NK-92 (cell line): ENCODE measurements at regions not wholly inside any gene's neighbourhood (a gene's known extent, or its start where the extent isn't known, plus 50 kb on each side); places are given as distances from the start of the nearest gene placed in this dataset.
"Not testable (repeated sequence)": the region's sequence is repeated elsewhere in the genome, so short reads cannot be mapped to it uniquely, and the experiment has no call there.

ENCODE experiments used
- DNase-seq: peaks from one replicate; lab custom pipeline; 2025; ENCODE audit not compliant: unreplicated experiment; lab: John Stamatoyannopoulos, UW

DNA sequence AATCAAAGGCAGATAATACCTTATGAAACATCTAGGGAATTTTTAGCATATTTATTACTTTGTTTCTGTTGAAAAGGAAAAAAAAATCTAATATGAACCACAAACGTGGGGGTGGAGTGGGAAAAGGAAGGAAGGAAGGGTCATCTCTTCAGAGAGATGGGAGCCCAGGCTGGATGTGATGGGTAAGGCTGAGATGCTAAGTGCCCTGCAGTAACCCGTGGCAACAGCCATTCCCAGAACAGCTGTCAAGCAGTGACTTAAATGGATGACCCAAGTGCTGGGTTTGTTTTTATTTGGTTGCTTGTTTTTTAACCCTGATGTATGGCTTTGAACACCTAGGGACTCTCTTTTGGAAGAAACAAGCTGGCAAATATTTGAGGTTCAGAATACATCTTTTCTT is 50.7 kb upstream of the KLF7 start:
- no peak for DNase-seq

DNA sequence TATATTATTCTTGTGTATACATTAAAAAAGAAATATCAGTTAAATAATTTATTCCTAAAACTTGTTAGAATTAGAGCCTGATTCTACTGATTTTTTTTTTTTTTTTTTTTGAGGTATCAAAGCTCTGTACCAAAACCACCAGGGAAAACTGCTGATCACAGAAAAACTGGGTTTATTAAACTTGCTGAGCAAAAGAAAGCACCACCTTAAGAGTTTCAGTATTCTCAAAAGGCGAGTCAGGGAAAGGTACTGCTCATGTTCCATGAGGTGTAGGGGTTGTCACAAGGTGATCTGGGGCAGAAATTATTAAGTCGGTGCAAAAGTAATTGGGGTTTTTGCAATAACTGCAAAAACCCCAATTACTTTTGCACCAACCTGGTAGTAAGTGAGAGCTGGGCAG is 51.7 kb upstream of the KLF7 start:
- no peak for DNase-seq

DNA sequence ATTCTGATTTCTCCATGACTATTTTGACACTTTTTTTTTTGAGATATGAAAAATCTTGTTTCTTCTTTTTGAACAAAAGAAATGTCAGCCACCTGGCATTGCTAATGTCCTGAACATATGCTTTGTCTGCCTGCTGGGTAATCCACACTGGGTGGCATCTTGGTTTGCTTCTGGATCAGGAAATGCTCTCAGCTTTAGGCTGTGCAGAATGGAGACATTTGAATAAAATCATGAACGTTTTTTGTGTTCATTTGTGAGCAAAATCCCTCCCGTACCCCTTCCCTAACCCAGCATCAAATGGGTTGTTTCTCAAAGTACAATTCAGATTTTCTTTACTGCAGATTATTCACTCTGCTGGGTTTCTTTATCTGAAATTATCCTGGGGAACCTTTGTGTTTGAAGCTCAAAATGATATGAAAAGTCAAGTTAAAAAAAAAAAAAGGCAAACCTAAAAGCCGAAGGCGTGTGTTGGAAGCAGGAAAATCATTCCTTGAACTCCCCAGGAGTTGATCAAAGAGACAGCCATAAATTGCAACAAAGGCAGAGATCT is 53.4 kb upstream of the KLF7 start:
- no peak for DNase-seq

DNA sequence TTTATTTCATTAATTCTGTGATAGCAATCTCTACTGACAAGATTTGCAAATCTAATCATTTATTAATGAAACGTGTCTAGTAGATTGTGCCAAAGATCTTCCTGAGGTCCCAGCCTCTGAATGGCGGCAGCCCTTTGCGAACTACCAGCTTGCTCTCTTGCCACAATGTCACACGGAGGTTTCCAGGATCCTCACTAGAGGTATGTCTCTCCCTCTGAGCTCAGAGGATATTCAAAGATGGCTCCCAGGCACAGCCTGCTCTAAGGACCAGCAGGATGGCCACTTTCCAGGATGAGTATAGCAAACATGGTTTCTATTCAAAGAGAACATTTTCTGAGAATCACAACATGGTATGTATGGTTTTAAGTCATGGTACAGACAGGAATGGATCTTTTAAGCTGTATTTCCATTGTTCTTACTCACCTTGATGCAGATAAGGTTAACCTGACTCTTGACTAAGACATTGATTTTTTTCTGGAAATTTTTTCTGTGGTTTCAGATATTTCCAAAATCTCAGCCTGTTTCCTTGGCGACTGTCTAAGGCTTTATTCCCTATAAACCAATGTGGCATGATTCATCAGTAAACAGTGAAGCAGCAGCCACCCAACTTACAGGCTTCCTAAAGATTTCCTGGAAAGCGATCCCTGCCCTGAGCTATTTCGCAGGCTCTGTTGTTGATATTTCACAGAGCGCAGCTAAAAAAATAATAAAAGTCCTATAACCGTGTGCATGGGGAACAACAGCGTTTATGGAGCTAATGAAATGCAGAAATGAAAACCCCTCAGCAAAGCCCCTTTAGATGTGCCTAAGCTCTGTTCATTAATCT is 54.1 kb upstream of the KLF7 start:
- DNase-seq = no peak

DNA sequence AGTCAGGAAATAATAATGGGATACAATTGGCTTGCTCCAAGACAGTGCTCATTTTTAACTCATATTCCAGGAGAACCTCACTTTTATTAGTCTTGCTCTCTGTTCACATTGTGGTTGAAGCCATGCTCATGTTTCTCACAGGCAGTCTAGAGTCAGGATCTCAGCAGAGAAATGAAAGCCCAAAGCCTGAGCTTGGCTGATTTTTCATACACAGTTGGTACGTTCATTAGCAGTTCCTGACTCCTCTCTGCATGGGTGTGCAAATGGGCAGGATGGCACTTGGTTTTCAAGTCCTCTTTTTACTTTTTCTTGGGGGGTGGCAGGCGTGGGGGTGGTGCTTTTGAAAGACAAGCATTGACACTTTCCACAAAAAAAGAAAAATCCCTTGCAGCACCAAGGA is 56.0 kb upstream of the KLF7 start:
- DNase-seq = no peak

DNA sequence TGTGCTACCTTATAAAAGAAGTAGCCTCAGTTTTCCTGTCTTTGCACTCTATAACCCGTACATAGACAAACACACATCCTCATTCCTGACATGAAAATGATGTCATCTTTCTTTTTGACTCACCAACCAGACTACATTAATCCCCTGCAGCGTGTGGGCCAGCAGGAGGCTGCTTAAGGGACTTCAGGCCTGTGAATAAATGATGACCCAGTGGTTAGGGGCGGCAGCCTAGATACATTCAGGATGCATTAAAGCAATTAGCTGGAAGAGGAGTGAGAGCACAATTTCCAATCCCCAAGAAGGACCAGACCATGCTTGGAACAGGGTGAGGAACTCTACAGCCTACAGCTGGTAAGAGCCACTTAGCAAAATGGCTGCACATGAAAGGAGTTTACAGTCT is 57.3 kb upstream of the KLF7 start:
- DNase-seq = no peak

- no peak for DNase-seq
Measured at GRCh38 chr2:207224381-207224780, 58.6 kb upstream of the KLF7 start.

GRCh38 chr2:207224791-207225482 is 59.2 kb upstream of the KLF7 start:
- no peak for DNase-seq

DNA sequence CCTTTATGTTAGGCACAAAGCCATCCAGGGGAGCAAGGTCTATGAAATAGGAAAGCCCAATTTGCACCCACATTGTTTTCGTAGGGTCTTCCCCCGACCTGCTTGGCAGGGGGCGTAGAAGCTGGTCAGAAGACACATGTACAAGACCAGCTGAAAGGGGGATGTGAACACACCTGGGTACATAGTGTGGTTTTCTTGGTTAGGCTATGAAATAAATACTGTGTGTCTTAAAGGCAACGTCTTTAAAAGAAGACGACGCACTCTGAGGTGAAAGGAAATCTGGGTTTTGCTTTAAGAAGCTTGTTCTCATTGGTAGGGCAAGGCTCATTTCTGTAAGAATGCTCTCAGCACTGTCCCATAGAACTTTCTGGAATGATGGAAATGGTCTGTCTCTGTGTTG is 60.0 kb upstream of the KLF7 start:
- no peak for DNase-seq

DNA sequence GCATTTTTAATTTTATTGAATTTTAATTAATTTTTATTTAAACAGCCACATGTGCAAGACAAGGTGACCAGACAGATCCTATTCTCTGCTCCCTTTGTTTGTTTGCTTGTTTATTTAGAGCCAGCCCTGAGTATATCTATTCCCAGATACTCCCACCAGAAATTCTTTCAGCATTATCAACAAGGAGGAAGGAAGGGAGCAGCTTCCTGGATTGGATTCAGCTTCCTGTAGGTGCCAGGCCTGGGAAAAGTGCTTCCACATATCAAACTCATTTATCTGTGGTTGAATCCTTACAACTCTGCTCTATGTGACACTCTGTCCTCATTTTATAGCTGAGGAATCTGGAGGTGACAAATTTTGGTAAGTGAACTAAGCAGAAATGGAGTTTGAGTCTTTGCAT is 60.5 kb upstream of the KLF7 start:
- no peak for DNase-seq

DNA sequence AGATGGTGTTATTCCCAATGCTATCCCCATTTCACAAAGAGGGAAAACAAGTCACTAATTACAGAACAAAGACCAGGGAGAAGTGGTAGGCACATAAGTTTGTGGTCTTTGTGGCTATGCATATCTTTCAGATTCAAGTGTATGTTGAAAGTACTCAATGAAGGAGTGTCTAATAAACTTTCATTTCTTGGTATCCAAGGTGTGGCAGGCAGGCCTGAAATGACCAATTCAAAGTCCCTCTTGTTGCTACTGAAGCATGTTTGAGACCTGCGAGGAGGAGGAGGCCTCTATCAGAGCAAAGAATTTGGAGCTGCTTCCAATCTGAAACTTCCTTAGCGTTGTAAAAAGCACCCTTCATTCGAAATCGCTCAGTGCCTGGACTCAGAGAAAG is 60.9 kb upstream of the KLF7 start:
- no peak for DNase-seq

DNA sequence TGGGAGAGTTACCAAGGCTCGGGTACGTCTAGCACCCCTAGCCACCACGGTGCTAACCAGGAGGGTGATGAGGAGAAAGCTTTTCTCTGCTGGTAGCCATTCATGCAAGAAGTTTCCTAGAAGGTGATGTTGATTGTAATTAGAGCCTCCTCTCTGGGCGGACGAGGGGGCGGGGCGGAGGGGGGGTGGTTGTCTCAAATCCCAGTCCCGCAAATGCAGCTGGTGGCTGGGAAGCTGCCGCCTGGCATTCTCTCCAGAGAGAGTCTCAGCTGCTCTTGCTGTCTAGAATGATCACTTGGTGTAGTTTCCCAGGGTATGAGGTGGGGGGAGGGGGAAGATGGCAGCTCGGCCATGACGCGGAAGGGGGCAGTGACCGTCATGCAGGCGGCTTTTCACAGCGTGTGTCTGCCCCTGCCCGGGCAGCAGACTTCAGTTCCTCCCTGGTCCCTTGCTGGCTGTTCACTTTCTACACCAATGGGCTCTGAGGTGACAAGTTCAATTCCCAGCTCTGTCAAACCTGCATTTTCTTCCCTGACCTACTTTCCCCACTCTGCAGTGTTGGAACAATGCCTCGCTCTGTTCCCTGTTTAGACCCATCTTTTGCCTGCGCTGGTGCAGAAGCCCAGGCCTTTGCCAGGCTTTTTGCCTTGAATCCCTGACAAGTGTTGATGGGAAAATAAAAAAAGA is 61.5 kb upstream of the KLF7 start:
- no peak for DNase-seq

- no peak for DNase-seq
Measured at GRCh38 chr2:207227749-207228145, 62.0 kb upstream of the KLF7 start.

GRCh38 chr2:207228402-207228801 is 62.7 kb upstream of the KLF7 start:
- no peak for DNase-seq

DNA sequence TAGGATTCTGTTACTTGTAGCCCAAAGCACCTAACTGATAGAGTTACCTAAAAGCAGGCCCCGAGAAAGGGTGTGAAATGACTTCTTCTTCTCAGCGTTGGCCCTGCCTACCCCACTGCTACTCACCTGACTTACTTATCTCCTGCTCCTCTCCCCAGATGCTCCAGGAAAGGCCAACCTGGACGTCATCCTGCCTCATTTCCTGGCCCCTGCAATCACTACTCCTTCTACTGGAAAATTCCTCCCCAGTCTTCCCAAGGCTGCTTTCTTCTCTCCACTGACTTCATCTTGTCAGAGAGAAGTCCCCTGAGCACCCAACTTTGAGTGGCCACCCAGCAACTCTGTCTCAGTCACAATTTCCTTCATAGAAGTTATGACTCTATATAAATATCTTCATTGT is 63.4 kb upstream of the KLF7 start:
- DNase-seq = no peak

- no peak for DNase-seq
Measured at GRCh38 chr2:207230261-207231105, 64.7 kb upstream of the KLF7 start.

GRCh38 chr2:207231106-207231865 is 65.5 kb upstream of the KLF7 start:
- DNase-seq = no peak

DNA sequence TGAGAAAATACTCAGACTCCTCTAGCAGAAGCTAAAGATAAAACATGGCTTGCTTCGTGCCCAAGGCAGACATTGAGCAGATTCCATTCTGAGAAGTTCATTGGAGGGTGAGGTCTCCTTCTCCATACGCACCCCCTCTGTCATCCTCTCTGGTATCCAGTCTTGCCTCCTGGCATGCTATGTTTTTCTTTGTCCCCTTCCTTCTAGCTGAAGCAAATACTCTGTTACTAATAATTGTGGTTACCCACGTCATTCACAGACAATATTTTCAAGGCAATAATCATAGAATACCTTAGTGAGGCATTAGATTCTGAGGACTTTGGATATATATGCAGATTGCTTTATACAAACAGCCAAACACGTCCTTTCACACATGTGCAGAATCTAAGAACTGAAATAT is 66.2 kb upstream of the KLF7 start:
- DNase-seq = no peak

DNA sequence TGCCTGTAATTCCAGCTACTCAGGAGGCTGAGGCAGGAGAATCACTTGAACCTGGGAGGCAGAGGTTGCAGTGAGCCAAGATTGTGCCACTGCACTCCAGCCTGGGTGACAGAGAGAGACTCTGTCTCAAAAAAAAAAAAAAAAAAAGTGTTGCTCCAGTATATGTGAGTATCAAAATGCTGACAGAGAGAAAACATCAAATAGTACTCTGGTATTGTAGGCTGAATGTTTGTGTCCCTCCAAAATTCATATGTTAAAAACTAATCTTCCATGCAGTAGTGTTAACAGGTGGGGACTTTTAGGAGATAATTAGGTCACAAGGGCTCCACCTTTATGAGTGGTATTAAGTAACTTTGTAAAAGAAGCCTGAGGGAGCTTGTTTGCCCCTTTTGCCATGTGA is 67.4 kb upstream of the KLF7 start:
- not testable (repeated sequence) for DNase-seq

- no peak for DNase-seq
Measured at GRCh38 chr2:207233731-207234130, 68.0 kb upstream of the KLF7 start.
